GM18861 (cell line): ENCODE measurements at regions not wholly inside any gene's neighbourhood (a gene's known extent, or its start where the extent isn't known, plus 50 kb on each side); places are given as distances from the start of the nearest gene placed in this dataset.

Source experiments
- ATAC-seq: cut with Tn5 transposase; IDR thresholded peaks from one replicate; pipeline ENCODE4 v1.9.1; 2021; ENCODE audit not compliant: unreplicated experiment

GRCh38 chr6:22878324-22878701 lies 308.9 kb downstream of the HDGFL1 start:
- no peak for ATAC-seq

GRCh38 chr6:22878706-22879105 lies 309.3 kb downstream of the HDGFL1 start:
- no peak for ATAC-seq

- no peak for ATAC-seq
Measured at GRCh38 chr6:22880686-22881433, 311.5 kb downstream of the HDGFL1 start.

GRCh38 chr6:22882581-22882980 lies 313.2 kb downstream of the HDGFL1 start:
- ATAC-seq: no peak

DNA sequence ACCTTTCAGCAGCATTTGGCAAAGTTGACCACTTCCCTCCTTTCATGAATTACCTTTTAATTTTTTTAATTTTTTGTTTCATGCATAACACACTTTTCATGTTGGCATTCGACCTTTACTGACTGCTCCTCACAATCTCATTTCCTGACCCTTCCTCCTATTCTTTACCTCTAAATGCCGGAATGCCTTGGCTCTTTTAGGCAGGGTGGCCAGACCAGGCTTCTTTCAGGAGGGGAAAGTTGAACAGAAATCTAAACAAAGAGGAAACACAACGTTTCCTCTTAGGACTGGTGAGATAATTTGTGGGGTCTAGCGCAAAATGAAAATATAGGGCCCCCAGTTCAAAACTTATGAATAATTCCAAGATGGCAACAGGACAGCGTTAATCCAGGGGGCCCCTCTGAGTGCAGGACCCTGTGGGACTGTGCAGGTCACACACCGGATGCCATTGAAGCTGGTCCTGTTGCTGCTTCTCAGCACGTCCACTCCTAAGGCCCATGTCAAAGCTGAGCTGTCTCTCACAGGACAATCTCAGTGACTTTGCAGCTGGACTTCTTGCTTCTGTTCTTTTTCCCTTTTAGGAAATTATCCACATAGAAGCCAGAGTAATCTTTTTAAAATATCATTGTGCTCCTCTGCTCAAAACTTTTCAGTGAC lies 313.8 kb downstream of the HDGFL1 start:
- no peak for ATAC-seq

DNA sequence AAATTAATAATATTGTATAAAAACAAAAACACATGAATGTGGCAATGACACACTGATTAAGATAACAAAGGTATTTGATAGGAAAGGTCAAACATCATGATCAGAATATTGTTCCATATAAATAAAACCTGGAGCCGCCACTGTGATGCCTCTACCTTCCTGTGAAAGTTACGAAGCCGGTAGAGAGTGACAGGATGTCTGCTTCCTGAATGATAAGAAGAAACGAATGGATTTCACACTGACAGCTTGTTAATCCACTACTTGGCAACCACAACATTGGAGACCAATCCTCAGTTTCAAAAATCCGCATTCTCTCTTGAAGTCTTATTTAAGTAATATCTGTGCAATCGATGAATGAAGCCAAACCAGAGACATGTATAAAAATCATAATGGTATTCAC lies 315.1 kb downstream of the HDGFL1 start:
- no peak for ATAC-seq

GRCh38 chr6:22886650-22887581 lies 317.6 kb downstream of the HDGFL1 start:
- no peak for ATAC-seq

DNA sequence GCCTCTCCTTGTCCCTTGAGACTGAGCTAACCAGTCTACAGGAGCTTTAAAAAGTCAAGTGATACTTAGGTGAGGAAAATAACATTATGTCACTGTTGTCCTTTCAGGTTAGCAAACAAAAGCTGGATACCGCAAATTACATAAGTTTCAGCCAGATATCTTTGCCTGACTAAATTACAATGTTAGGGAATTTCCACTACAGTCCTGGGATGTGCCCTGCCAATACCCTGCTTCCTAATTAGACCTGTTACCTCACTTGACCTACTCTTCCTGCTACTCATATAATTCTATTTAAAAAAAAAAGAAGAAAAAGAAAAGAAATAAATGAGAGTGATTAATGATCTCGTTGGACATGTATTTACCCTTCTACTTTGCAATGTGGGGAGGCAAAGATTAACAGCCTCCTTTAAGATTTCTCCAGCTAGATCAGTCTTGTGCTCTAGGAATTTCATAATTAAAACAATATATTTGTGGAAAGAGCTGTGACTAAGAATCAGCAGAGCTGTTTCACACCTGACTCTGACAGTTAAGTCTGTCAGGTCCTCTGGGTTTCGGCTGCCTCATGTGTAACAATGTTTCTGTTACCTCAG lies 318.9 kb downstream of the HDGFL1 start:
- no peak for ATAC-seq

- no peak for ATAC-seq
Measured at GRCh38 chr6:22891934-22892333, 322.6 kb downstream of the HDGFL1 start.

- no peak for ATAC-seq
Measured at GRCh38 chr6:22892452-22892851, 323.1 kb downstream of the HDGFL1 start.

GRCh38 chr6:22896696-22897095 lies 327.3 kb downstream of the HDGFL1 start:
- ATAC-seq: no peak

DNA sequence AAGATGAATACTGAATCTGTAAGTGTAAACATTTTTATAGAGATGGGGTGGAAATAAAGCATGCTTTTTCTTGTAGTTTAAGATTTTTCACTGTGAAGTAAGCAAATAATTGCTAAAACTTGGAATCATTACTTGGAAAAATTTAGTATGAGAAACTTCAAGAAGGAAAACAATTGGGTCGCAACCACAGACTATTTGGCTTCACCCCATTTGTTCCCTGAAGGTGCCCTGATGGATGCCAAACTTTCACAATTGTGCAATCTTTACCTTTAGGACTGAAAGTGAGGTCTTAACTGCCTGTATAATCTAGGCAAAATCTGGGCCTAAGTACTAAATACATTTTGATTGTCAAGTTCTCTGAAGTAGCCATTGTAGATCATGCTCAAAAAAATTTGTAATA lies 330.1 kb downstream of the HDGFL1 start:
- no peak for ATAC-seq

DNA sequence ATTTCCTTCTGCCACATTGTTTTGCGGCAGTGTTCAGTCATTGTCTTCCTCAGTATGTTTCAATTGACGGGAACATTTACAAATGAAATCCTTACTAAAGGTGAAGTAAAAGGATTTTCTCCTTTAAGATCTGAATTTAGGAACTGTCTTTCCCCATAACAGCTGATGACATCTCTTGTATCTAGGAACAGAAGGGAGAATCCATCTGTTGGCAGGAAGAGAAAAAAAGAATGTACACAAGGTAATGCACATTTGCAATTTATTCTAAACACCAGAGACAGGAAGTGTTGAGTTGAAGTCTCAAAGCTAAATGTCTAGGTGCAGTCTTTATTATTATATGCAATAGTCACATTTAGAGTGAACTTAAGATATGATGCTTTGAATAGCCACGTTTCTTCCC lies 334.5 kb downstream of the HDGFL1 start:
- ATAC-seq: no peak

GRCh38 chr6:22904431-22904830 lies 335.1 kb downstream of the HDGFL1 start:
- ATAC-seq: no peak

- ATAC-seq: no peak
Measured at GRCh38 chr6:22906091-22906549, 336.8 kb downstream of the HDGFL1 start.

GRCh38 chr6:22907085-22907484 lies 337.7 kb downstream of the HDGFL1 start:
- ATAC-seq: no peak

DNA sequence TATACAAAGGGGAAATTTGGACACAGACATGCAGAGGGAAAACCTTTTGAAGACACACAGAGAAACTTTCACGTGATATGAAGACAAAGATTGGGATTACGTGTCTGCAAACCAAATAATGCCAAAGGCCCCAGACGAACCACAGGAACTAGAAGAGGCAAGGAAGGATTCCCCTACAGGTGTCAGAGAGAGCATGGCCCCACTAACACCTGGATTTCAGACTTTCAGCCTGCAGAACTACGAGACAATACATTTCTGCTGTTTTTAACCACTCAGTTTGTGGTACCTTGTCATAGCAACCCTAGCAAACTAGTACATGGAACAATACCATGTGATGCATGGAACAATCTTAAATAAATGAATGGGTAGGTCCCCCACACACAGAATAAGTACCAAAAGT lies 341.0 kb downstream of the HDGFL1 start:
- no peak for ATAC-seq

GRCh38 chr6:22913612-22914011 lies 344.2 kb downstream of the HDGFL1 start:
- ATAC-seq: no peak

DNA sequence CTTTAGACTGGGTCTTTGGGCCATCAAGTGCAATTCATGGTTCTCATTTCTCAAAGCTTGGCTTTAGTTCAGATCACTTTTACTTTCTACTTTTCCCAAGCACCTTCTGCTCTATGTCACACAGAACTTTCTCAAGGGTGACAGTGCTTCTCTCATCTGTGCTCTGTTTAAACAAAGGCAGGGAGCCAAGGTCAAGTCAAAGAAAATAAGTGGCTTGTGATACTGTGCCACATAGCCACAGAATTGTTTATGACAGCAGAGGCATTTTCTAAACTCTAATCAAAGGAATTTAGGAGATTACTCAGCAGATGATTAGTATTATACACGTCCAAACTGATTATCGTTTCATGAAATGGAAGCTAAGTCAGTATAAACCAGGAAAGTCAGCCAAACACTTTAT lies 348.0 kb downstream of the HDGFL1 start:
- no peak for ATAC-seq

DNA sequence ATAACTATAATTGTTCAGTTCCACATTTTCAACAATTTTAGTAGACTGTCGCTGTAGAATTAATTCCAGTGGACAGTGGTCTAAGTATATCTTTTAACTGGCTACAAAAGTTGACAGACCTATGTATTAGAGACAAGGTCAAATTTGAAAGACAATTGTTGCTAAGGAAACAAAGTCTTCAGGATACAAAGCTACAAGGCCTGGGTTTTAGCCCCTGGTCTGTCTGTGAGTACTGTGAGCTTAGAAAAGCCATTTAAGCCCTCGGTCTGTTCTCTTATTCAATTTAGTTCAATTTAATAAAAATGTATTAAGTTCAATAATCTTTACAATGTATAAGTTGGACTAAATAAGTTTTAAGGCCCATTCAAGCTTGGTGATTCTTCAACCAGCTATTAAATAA lies 352.5 kb downstream of the HDGFL1 start:
- no peak for ATAC-seq

- no peak for ATAC-seq
Measured at GRCh38 chr6:22925304-22925835, 356.0 kb downstream of the HDGFL1 start.
